HG03175 (cell line): ENCODE measurements at regions not wholly inside any gene's neighbourhood (a gene's known extent, or its start where the extent isn't known, plus 50 kb on each side); places are given as distances from the start of the nearest gene placed in this dataset.
"Not testable (repeated sequence)": the region's sequence is repeated elsewhere in the genome, so short reads cannot be mapped to it uniquely, and the experiment has no call there.

ENCODE experiments used
- ATAC-seq: cut with Tn5 transposase; IDR thresholded peaks from one replicate; pipeline ENCODE4 v1.9.1; 2021; ENCODE audit warnings: mild to moderate bottlenecking, moderate library complexity; ENCODE audit not compliant: unreplicated experiment

DNA sequence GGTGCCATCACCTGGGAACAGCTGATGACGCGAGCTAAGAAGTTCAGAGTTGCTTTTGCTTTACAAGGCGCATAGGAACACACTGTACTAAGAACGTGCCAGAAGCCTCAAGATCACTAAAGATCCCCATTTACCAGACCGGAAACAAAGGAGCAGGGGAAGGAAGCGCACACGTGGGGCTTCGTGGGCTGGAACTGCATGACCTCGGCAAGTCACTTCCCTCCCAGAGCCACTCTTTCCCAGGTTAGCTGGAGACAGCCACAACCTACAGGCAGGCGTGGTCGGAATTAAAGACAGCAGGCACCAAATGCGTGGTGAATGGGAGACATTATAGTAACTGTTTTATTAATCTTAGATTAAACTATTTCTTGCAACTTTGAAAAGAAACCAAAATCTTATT is 154.9 kb upstream of the IQSEC1 start:
- not testable (repeated sequence) for ATAC-seq

DNA sequence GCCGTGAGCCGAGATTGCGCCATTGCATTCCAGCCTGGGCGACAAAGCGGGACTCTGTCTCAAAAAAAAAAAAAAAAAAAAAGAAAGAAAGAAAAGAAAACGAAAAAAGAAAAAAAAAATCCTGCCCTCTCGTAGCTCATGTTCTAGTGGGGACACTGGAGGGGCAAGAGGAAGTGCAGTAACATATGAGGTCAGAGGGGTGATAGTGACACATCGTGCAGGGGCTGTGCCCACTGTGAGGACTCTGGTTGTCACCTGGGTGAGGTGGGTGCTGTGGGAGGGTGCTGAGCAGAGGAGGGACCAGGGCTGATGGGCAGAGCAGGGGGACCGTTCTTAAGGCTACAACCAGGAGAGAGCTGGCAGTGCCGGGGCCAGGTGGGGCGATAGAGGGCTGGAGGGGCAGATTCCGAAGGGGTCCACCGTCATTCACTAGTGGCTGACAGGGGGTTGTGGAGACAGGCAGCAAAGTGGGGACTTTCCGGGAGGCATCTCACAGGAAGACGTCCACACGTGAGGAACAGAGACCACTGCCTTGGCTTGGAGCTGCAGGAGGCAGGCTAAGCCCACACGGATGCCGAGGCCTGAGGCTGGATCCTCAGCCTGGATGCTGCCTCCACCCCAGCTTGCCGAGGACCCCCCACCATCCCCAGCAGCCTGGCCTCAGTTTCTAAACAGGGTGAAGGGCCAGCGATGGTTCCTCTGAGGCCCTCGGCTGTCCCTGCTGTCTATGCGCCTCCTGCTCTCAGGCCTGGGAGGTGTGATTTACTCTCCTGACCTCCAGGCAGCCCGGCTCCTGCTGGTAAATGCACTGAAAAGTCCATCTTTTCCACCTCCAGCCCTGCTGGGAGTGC is 154.3 kb upstream of the IQSEC1 start:
- ATAC-seq: no peak

DNA sequence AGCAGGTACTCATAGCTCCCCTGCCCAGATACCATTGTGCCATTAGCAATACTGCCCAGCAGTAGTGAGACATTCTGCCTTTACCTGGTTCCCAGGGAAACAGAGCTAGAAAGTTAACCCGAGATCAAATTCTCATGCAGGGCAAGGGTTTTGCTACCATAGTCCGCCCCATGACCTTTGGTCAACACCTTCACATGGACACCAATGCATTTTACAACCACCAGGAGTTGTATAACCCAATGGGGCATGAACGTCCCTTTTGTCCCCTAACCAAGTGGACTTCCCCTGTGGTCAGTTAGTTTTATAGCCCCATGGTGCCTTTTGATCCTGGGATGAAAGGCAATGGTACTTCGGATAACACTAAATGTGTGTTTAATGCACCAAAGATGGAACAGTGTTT is 151.7 kb upstream of the IQSEC1 start:
- ATAC-seq: no peak

DNA sequence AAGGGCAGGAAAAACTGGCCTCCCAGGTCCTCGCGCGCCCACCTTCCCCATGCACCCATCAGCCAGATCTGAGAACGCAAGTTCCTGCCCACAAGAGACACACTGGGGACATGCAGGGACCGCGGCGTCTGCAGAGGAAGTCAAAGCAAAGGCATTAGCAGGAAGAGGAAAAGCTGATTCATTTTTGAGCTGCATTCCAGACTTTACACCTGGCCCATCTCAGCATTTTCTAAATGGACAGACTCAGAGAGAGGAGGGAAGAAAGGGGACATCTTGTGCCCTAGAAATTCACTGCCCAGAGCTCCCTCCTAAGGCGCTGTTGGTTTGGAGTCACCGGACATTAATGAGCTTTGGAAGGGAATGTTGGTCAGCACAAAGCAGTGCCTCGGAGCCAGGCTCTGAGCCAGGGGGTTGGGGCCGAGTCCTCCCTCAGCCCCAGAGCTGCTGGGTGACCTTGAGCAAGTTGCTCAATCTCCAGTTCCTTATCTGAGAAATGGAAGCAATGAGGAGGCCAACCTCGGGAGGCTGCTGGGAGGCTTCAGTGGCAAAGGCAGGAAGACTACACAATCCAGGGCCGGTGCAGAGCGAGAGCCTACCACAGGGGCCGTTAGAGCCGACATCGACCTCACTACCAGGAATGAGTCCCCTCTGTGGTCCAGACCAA is 150.5 kb upstream of the IQSEC1 start:
- no peak for ATAC-seq

DNA sequence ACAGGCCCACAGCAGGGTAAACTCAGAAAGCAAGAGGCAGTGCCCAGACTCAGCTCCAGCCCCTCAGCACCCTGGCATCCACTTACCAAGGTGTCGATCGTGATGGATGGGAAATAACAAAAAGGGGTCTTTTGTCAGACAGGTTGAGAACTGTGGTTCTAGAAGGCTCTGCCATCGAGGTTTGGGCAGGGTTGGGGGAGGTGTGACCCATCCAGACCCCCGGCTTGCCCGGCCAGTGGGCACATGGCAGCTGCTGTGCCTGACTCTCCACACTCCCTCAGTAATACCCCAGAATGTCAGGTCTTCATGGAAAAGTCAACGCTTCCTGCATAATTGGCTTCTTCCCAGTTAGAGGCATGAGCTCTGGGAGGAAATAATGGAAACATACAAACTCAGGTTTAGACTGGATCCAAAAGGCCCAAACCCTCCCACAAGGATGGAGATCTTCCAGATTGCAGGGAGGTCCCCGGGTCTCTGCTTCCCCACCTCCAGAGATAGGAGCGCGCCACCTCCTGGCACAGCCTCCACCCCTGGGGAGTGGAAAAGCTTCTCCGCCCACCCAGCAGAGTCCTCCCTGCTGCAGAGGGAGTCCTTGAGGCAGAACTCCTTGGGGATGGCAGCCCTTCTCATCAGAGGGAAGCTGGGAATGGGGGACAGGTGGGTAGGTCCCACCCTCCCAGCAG is 149.8 kb upstream of the IQSEC1 start:
- ATAC-seq: no peak

DNA sequence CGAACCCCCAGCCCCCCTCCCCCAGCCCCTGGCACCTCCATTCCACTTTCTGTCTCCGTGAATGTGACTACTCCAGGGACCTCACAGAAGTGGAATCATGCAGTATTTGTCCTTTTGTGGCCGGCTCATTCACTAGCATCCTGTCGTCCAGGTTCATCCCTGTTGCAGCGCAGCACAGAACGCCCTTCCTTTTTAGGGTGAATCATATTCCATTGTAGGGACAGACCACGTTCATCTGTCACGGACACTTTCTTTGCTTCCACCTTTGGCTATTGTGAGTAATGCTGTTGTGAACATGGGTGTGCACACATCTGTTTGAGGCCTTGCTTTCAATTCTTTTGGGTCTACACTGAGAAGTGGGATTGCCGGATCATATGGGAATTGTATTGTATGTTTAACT is 148.9 kb upstream of the IQSEC1 start:
- no peak for ATAC-seq

DNA sequence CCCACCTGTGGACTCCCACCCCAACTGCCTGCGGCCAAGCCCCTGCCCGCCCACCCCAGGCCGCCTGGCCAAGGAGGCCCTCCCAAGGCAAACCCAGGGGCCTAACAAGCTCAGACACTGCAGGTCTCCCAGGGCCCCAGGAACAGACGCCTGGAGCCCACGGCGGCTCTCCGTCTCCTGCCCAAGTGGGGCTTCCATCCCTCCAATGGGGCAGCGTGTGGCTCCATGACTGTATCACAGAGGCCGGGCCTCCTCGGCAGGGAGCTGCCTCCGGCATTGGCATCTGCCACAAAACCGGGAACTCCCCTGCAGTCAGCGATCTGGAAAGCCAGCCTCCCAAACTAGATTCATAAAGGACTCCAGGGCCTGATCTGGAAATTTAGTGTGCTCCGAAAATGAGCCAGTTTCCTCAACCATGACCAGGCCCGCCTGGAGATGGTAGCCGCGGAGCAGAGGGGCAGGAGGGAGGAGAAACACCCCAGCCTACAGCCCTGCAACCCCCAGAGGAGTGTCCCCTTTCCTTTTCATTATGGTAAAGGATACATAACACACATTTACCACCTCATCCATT is 148.3 kb upstream of the IQSEC1 start:
- no peak for ATAC-seq

DNA sequence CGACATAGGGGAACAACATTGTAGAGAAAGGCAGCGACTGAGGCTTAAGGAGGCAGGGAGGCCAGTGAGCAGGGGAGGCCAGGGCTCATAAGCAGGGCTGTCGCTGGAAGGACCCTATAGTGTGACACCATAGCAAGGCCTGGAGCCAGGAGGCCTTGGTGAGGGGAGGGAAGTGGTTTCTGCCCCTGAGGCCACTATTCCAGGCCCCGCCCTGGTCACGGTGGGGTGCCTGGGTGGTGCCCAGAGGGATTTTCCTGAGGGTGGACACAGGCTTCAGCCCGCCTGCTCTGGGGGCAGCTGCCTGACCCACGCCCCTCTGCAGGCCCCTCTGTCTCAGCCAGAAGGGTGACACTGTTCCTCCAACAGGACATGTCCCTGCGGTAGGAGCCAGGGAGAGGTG is 147.8 kb upstream of the IQSEC1 start:
- ATAC-seq: no peak

DNA sequence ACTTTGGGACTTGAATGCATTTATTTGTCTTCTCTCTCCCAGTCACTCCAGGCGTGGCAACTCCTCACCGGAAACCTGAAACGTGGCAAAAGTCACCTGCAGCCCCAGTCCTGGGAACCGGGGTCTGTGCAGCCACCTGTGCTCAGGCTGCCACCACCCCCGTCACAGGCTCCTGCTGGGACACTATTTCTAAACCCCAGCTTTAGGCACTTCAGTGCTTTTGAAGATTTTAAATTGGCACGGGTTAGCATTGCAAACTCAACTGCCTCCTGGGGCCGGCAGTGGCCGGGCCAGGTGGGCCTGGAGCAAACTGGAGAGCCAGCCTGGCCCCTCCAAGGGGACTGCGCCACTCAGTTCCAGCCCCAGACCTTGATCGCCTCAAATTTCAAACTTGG is 146.7 kb upstream of the IQSEC1 start:
- ATAC-seq: no peak

DNA sequence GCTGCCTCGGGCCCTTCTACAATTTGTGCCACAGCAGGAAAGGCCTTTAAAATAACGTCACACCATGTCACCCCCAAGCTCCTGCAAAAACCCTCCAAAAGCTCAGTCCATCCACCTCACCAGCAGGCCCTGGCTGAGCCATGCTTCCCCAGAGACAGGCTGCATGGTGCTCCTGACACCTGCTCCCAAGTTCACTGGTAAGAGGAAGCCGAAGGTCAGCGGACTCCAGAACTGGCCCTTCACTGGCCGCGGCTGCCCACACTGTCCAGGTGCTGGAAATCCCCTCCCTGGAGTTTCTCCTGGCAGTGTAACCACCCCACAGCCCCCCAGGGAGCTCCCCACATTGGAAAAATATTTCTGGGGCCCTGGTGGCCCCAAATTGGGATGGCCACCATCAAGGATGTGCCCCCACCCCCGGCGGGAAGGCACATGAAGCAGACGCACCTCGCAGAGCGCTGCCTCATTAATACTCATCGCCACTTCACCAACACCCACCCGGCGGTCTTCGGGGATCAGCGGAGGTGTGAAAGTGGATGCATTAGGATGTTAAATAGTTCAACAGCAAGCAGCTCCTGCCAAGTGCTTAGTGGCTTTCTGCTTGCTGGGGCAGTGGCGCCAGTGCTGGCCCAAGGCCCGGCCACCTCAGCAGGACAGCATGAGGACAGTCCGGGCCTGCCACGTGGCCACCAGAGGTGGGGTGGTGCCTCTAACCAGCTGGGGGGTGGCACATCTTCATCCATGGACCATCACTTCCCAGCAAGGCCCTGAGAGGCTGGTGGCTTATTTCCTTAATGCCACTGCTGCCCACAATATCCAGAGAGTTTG is 146.1 kb upstream of the IQSEC1 start:
- no peak for ATAC-seq

DNA sequence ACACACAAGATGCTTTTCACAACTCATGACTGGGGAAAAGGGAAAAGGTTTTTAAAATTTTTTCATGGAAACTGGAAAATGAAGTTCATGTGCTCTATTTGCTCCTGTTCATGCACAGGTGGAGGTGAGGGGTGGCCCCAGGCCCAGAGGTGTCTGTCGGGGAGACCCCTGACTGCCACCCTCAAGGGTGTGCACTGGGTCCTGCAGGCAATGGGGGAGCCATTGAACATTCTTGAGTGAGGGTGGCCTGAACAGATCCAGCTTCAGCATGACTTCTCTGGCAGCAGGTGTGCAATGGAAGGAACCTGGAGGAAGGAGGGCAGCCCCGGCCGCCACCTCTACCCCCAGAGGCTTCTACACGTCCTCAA is 145.3 kb upstream of the IQSEC1 start:
- no peak for ATAC-seq

DNA sequence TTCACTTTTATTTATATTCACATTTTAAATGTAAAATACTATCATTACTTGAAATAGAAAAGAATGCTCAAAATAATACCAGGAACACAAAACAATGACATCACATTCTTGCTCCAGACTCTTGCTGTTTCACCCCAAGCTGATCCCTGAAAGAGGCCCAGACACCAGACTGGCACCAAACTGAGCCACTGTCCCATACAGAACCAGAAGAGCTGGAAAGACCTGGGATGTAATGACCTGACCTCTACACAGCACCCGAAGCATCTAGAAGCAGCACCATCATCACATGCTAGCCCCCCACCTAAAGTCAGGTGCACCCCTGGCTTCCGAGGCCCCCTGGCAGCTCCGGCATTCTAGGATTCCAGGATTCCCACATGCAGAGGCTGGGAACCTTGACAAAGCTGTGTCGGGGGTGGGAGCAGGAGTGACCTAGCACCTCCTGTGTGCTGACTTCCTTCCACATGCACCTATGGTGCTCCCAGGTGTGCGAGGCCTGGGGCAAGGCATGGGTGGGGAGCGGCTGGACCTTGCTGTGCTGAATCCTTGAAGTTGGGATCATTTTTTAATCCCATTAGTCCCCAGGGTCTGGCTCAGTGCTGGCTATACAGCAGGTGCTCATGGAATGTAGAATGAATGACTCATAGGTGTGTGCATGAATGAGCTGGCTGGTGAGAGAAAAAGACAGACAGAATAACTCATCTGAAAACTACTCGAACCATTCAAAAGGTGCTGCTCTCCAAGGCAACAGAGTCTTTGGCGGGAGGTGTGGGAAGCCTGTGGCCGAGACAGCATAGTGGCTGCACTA is 144.7 kb upstream of the IQSEC1 start:
- no peak for ATAC-seq

DNA sequence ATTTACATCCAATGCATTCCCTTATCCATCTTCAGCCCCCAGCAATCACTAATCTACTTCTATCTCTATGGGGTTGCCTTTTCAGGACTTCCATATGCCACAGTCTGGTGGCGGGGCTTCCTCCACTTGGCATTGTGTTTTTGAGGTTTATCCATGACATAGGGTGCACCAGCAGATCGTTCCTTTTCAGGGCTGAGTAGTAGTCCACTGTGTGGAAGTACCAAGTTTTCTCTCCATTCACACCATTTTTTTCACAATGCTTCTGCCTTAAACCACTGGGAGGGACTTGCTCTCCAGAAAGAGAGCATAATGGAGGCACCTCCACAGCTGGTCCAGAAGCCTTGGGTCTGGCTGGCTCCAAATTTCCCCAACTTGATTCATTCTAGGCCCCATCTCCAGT is 144.0 kb upstream of the IQSEC1 start:
- no peak for ATAC-seq

DNA sequence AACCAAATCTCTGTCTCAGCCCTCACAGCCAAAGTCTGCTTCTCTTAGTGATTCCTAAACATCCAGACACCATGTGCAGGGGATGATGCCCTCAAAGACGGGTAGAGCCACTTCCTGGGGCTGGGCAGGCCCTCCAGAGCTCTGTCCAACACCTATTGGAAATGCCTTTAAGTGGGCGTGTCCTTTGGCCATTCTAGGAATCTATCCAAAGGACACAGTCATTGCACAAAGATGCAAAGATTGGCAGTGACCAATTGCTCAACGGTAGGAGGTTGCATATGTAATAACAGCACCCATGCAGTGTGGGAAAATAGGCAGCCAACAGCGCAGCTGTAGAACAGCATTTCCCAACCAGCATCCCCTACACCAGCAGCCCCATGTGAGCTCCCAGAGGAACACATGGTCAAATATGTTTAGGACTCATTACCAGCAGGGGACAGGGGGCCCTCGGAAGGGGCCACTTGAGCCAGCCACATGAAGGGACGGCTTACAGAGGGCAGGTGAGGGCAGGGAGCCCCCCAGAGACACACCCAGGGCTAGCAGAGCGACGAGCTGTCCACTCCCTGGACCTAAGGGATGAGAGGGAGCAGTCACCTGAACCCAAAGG is 142.8 kb upstream of the IQSEC1 start:
- ATAC-seq: no peak

DNA sequence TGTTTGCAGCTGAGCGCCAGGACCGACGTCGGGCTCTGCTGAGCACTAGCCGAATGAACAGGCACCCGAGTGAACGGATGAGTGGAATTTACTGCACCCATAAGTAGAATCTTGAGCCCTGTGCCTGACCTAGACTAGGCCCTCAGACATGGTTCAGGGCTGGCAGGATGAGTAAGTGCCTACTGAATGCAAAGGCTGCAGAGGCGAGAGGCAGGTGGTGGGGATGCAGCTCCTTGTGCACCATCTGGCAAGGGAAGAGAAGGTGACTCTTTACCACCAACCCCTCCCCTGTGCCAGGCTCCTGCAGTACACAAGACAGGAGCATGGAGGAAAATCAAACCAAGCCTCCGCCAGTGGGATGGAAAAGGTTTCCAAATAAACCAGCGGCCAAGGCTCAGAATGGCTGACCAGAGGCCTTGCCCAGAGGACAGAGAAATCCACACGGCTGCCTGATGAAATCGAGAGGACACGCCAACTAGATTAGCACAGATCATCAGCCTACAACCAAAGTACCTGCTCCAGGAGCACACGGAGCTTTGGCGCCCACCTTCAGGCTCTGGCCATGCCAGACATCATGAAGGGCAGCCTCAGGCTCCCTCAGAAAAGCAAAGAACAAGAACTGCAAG is 141.7 kb upstream of the IQSEC1 start:
- no peak for ATAC-seq

DNA sequence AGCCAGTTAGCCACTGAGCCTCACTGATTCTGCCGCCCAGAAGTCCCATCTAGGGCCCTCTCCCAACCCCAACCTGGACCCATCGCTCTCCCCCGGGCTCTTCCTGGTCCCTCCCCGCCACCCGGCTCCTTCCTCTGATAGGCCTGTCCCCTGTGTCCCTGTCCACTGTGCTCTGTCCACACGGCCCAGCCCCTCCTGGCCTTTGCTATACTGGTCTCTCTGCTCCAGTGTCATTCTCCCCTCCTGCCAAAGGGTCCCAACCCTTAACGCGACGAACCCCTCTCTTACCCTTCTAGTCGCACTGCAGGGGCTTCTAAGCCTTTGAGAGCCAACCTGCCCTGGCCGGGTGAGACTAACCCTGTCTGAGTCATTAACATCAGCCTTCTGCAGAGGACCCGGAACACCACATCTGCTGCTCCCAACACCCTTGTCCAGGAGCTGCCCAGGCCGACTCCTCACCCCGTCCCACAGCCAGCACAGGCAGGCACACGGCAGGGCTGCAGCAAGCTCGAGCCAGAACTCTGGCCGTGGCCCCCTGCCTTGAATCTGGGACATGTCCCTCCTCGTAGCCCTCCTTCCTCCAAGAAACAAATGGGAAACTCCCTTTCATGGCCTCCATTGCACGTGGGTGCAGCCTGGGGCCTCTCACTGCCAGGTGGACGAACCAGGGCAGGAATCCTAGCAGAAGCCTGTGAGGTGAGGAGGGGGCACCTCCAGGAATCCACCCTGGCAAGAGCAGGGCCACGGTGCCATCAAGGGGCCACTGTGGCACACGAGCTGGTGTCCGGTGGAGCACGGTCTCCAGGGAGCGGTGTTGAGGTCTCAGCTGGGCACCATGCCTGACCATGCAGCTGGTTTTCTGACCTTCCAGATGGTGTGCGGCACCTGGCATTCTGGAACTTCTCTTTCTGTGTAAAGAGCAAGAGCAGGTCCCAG is 140.9 kb upstream of the IQSEC1 start:
- ATAC-seq: no peak

DNA sequence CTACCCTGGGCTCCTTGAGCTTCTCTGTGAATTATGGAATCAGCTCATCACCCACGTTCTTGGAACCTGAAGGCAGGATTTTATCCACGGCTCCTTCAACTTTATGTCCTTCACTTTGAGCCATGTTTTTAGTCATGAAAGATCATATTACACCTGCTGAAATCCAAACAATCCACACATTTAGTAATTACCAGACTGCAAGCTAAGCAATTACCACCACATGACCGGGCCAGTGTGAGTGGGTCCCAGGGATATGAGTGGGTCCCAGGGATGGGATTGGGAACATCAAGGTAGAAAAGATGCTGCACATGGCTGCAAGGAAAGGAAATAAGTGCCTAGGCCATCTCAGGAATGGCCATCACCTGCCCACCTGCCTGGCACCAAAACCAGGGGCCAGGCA is 140.3 kb upstream of the IQSEC1 start:
- no peak for ATAC-seq

DNA sequence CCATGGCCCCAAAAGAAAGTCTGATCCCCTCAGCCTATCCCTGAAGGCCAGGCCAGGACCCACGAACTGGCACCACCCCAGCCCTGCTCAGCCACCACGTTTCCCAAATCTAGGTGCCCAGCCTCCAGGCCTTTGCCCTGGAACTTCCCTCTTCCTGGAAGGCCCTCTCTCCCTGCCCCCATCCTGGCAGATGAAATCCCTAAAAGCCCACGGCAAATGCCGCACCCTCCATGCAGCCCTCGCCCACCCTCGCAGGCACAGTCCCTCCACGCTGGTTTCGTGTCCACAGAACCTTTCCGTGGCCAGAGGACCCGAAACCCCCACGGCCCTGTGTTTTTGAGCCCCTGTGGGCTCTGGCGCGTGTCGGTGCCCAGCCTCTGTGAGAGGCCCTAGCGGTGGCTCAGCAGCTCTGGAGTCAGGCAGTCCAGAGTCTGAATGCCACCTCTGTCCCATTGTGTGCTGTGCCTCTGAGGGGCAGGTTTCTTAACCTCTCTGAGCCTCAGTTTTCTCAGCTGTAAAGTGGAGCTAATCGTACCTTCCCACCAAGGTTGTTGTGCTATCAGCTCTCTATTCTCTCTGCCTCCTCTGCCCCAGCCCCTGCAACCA is 138.5 kb upstream of the IQSEC1 start:
- ATAC-seq: no peak
